HG02798 (cell line): ENCODE measurements at regions not wholly inside any gene's neighbourhood (a gene's known extent, or its start where the extent isn't known, plus 50 kb on each side); places are given as distances from the start of the nearest gene placed in this dataset.

ENCODE experiments used
- ATAC-seq: cut with Tn5 transposase; IDR thresholded peaks from one replicate; pipeline ENCODE4 v1.9.1; 2021; ENCODE audit warnings: mild to moderate bottlenecking; ENCODE audit not compliant: unreplicated experiment, poor library complexity

DNA sequence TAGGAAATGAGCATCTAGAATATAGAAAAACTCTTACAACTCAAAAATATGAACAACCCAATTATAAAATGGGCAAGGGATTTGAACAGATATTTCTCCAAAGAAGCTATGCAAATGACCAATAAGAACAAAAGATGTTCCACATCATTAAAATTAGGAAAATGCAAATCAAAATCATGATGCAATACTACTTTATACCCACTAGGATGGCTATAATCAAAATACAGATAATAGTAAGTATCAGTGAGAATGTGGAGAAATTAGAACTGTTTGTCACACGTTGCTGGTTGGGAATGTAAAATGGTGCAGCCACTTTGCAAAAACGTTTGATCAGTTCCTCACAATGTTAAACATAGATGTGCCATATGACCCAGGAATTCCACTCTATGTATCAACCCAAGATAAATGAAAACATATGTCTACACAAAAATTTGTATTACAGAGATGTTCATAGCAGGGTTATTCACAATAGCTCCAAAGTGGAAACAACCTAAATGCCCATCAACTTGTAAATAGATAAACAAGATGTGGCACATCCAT lies 558.4 kb downstream of the SLC4A3 start:
- ATAC-seq: no peak

DNA sequence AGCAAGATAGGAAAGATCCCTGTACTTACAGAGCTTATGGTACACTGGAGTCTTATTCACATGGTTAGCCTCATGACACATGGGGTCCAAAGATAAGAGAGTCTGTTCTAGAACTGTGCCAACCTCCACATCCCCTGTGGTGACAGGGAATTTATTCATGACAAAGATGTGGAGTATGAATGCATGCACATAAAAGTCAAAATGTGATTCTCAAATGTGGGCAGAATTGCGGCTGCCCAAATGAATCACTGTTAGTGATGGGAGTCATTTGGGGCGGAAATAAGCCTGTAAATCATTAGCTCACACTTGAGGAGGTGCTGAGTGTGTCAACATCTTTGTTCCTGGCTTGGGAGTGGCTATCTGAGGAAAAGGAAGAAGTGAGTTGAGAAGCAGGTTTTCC lies 560.6 kb downstream of the SLC4A3 start:
- no peak for ATAC-seq

DNA sequence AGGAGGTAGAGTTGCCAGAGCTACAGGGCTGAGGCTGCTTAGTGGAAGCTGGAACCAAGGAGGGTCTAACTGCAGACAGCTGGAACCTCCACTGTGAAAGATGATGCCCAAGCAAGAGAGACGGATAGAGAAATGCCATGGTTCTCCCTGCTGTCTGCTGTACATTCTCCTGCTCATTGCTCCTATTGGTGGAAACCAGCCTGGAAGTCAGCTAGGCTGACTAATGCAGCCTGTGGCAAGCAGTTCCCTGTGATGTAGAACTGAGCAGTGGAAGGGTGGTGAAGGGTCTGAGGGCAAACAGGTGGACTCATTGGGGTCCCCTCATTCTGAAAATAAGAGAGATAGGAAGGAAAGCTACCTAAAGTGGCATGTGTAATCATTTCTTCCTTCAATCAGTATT lies 563.6 kb downstream of the SLC4A3 start:
- ATAC-seq: no peak

DNA sequence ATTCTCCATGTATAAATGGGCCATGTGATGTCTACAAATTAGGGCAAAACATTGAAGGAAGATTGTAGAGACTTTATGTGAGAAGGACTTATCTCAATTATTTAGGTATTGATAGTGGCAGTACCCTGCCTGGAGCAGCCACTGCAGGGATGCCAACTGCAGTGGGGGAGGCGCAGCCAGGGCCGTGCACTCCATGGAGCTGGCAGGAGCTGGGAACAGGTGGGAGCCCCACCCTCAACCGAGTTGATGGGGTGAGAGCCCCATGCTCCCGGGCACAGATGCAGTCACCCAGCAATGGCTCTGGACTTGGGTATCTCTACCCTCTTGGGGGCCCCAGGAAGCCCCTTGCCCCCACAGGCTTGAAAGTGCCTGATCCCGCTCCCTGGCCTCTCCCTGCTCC lies 564.3 kb downstream of the SLC4A3 start:
- no peak for ATAC-seq

DNA sequence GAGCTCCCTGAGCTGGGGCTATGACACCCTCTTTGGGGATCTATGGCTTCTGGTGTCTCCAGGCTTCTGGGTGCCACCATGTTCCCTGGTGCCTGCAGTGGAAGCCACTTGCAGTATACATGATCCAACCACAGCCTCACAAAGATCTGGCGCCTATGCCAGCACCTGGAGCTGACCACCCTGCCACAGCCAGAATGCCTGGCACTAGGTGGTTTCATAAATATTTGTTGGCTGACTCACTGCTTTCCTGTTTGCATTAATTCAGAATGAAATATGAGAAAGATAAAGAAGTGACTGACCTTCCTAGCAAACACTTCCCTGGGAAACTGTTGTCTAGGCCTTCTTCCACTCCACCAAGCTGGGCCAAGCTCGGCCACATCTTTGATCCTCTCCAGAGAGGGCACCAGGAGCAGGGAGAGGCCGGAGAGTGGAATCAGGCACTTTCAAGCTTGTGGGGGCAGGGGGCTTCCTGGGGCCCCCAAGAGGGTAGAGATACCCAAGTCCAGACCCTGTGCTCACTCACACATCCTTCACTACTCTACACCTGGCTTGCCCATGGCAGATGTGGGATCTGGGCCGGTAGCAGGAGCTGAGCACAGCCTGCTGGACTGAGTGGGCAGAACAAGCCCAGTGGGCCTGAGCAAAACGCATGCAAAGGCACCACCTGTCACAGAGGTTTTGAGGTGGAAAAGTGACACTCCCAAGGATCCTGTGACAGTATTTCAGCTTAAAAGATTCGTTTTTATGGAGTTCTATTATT lies 565.7 kb downstream of the SLC4A3 start:
- ATAC-seq: no peak

DNA sequence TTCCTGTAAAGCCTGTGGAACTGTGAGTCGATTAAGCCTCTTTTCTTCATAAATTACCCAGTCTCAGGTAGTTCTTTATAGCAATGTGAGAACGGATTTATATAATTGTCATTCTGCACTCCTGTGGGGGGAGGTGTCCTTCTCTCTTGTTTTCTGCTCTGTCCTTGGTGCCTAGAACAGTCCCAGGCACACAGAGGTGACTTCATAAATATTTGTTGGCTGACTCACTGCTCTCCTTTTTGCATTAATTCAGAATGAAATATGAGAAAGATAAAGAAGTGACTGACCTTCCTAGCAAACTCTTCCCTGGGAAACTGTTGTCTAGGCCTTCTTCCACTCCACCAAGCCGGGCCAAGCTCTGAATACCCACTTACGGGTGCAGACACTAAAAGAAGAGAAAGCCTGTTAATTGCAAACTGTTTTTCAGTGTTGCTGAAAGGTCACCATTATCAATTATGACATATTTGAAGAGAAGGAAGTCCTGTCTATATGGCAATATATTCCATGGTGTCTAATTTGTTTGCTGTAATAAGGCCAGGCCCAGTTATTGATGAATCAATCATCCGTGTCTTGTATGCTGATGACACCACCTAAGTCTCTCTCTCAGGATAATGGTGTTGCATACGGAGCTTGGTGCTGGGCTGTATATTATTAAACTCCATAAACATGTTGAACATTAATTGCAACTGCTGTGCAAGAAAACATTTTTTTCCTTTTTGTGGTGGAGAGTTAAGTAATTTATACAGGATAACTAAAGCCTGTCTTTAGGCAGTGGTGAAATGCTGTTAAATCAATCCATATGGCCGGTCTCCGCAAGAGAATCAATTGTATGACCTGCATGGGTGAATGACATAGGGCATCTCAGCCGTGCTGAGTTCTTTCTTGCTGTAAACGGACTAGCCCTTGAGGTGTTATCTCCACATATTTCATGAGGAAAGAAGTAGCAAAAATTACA lies 567.5 kb downstream of the SLC4A3 start:
- ATAC-seq: no peak

DNA sequence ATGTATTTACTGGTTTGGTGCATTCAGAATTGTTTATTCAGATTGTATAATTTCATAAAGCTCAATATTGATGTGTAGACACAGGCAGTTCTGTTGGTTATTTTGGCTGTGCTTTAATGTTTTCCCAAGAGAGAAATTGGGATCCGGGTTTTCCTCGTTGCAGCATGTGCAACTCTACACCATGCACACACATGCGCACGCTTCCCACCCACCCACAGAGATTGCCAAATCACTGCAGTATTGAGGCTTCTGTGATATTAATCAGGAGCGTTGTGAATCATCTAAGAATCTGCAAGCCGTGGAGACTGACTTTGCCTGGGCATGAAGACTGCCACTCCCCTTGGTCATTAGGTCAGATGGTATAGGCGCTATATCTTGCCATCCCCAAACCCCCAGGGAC lies 571.5 kb downstream of the SLC4A3 start:
- ATAC-seq: no peak

DNA sequence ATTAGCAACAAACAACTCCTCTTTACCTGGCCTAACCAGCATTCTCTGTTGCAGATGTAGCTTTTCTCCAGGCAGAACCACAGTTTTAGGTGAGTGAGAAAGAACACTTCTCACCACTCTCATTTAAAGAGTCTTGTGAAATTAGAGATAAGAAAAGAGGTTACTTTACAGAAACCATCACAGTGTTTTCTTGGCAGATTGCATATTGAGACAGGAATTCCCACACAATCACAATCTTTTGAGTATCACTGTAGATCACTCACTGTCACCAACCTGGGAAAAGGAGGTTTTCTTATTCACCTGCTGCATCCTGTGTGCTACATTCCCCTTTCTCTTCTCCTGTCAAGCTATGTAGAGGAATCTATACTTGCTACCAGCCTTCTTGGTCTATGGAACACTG lies 574.6 kb downstream of the SLC4A3 start:
- ATAC-seq: no peak

DNA sequence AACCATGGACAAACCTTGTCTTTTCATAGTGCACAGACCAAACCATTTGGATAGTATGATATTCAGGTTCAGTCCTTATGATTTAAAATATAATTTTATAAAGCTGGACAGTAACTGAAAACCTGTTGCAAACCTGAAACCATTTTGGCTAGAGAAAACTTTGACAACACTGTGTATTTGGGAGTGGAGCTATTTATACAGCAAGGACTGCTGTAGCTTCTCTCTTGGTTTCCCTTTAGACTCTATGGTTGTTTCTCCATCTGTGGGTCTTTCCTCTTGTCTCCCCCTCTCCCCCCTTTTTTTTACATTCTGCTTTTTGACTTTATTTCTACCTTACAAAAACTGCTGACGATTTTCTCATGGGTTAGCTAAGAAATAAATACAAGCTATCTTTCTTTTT lies 581.7 kb downstream of the SLC4A3 start:
- no peak for ATAC-seq

DNA sequence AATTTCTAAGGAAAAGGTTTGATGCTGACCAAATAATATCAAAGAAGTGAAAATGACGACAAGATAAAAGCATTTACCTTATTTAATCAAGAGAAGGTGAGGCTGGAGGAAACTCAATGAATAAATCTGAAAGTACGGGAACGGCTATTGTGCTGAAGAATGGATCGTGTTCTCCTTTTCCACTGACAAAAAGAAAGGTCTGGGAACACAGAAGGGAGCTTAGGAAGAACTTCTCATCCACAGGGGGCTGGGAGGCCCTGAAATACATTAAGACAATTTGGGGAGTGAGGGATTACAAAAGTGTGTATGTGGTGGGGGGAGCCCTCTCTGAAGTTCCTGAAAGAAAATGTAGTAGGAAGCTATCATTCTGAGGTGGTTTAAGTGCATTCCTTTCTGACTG lies 582.3 kb downstream of the SLC4A3 start:
- no peak for ATAC-seq

DNA sequence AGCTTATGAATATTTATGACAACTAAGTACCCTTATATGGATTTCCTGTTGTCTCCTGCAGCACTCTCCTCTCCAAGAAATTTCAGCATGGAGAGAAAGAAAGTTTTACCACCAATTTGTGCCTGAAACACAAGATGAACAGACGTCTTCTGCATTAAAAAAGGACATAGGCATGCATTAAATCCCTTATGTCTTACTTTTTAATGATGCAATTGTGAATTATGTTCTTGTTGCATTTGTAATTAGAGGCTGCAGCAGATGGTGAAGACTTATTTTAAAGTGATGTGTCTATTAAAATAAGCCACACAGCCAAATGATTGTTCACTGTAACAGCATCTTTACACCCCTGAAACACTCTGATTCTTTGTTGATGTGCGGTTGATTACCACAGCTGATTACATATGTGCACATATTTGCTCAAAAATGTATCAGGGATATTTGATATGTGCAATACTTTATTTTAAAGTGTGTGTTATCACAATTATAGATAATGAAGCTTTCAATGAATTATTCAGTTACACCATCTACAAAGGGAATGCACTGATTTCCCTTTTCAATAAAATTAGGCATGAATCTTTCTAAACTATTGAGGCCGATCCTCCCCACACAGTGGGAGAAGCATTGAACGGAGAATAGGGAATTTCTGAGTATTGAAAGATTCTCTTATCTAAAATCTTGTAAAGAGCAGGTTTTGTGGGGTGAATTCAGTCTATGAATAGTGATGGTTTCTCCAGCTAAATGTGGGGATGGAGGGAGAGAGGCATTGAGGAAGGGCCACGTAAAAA lies 585.1 kb downstream of the SLC4A3 start:
- ATAC-seq: no peak

DNA sequence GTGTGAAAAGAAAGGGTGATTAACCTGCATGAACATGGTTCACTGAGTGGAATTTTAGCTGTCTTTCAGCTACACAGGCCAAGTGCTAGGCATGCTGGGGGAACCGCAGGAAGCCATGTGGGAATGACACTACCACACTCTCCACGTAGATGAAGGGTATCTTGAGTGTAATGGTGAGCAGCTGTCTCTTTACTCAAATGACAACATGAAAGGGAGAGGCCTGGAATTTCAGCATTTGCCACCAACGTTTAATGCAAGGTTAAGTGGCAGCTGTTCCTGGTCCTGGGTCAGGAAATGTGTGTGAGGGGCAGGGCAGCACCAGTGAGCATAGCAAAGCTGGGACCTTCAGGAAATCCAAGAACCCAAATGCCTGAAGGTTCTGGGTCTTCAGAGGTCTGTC lies 588.4 kb downstream of the SLC4A3 start:
- no peak for ATAC-seq

DNA sequence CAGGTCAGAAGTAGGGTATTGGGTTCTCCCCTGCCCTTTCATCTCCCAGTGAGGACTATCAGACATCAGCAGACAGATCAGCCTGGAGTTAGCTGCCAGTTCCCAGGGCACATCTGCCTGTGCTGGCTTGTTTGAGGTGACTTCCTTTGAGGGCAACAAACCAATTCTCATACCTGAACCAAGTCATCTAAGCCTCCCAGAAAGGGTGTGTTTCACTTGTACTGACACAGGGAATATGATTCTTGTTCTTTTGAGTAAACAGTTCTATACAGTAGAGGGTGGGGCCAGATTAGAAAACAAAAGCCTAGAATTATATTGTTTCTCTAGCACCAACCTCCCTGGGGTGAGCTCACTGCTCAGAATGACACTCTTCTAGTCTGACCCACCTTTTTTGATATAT lies 591.9 kb downstream of the SLC4A3 start:
- no peak for ATAC-seq

DNA sequence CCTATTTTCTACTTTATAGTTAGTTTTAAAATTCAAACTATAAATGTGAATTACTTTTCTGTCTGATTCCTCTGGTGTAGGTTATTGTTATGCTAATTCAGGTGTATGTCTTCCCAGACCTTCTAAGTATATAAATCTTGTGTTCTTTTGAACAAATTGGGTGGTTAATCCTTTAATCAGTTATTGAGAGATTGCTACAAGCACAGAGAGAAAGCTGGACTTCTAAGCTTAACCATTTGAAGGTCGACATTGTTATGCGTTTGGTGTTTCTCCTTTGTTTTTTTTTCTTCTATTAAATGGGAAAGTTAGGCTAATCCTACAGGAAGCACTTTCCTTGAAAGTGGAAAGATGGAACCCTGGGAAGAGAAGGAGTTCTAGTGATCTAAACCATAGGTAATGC lies 592.6 kb downstream of the SLC4A3 start:
- ATAC-seq: no peak

DNA sequence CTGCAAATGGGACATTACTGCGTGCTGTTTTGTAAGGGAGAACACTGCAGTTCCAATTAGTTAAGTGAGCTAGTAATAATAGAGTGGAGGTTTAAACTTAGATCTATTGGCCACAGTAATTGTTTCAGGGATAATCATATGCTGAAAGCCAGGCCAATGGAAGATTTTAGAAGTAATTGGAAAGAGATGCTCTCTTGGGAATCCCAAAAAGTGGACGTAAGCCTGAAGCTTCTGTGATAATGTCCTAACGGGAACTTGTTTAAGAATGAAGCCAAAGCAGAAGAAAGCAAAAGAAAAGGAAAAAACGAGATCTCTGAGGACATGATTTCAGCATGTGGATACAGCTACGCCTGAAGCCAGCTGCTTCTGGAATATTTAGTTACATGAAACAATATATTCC lies 594.6 kb downstream of the SLC4A3 start:
- no peak for ATAC-seq

DNA sequence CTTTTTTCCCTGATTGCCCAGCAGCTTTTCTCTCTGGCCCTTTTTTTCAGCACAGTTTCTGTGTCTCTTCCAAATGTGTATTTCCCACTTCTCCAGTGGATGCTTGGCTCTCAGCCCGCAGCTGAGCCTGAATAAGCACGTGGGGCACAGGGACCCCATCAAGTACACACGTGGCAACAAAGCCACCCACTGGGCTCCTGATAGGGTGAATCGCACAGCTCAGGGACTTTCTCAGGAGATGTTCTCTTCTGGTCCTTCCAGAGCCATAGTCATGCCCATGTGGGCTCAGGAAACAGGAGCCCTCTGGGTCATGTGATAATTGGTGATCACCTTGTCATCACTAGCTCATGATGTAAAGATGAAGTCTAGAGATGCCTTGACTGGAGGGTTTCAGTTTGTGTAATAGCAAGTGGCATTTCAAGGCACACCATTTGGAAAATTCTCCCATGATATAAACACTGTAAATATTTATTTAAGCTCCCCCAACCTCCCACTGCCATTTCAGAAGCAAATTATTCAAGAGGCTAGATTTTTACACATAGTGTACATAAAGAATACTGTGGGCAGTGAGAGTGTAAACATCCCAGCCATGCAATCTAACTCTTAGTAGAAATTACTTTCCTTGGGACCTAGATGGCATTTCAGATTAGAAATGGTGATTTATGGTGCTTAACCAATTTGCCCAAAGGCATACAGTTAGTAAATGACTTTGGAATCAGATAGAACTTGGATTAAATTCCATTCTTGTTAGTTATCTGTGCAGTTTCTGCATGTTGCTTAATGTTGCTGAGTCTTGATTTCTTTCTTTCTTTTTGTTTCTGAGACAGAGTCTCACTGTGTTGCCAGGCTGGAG lies 597.5 kb downstream of the SLC4A3 start:
- ATAC-seq: no peak

DNA sequence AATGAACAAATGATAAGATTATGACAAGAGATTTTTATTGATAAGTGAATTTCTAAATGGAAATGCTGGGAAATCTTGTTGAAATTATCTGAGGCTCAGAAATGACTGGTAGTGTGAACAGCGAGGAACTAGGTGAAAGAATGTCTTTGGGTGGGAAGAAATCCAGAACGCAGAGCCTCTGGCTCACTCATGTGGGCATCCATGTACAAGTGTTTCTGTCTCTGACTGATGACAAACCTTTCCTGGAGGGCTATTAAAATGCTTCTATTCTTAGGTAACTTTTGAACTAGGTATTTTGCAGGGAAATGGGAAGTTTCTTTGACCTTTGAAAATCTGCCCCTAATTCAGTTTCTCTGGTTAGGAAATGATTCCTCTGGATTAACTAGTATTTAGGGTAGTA lies 598.6 kb downstream of the SLC4A3 start:
- ATAC-seq: no peak

DNA sequence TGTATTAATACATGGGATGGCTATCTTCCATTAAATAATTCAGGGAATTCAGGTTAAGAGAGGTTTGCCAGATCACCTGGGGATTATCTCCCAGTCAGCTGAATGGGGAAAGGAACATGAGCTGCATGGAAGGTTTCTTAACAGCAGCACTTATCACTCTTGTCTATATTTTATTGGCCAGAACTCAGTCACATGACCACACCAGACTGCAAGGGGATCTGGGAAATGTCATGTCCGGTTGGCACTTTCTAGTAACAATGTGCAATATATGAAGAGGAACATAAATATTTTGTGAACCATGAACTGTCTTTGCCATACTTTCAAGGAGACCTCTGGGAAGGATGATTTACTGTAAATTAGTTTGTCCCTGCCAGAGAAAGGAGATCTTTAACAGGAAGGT lies 599.1 kb downstream of the SLC4A3 start:
- no peak for ATAC-seq

DNA sequence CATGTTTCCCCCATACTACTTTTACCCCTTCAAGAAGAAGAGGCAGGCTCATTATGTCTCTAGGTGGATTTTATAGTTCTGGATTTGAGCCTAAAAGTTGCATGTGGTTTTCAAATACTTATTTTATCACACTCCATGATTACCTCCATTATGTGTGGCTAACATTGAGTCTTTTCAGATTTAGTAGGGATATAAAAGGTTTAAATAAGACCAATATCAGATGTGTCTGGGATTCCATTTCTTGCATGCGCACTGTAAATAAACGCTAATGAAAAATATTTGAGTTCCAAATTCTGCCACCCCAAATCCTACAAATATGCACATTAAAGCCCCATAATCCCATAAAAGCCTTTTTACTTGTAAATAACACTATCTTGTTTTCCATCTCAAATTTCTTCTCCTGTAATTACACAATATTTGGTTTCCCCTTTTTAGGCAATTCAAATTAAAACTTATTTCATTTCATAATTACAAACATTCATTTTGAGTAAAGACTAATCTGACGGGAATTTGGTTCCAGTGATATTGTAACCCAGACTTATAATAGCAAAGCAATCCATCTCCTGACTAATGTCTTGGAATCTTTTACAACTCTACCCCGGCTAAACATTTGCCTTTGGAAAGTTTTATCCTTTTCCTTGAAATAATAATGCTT lies 600.0 kb downstream of the SLC4A3 start:
- no peak for ATAC-seq
